LNCAP (cell line): ENCODE measurements at regions not wholly inside any gene's neighbourhood (a gene's known extent, or its start where the extent isn't known, plus 50 kb on each side); places are given as distances from the start of the nearest gene placed in this dataset.

ENCODE experiments used
- TF ChIP-seq, protein P1 (sequence below): fragments of 450-650 bp; IDR thresholded peaks from 2 replicates; pipeline ENCODE4 v1.5.1; 2017; ENCODE audit warnings: mild to moderate bottlenecking

DNA sequence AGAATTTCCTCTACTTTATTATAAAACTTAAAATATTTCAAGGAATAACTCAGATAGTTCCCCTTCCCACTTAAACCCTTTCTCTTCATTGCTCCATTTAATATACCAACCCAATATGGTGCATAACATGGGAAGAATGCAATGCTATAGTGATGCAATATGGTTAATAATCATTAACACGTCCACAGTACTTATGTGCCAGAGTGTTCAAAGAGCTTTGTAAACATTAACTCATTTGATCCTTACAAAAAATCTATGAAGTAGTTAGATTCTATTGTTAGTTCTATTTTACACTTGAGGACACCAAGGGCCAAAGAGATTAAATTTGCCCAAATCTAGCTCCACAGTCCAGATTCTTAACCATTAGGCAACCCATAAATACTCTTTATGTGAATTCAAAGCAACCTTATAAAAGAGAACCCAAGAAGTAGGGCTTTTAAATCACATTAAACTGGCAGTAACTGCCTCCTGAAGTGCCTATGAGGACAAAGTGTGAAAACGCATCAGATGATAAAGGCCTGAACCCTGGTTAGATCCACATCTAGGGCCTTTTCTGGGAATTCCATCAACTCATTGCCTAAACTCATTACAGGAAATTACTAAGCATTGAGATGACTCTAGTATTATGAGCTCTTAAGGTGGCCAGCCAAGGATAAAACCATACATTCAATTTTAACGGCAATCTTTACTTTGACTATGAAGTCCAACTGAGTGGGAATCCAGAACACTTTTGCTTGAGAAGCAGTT lies 94.3 kb downstream of the AREG start:
- TF ChIP-seq, protein P1, sequence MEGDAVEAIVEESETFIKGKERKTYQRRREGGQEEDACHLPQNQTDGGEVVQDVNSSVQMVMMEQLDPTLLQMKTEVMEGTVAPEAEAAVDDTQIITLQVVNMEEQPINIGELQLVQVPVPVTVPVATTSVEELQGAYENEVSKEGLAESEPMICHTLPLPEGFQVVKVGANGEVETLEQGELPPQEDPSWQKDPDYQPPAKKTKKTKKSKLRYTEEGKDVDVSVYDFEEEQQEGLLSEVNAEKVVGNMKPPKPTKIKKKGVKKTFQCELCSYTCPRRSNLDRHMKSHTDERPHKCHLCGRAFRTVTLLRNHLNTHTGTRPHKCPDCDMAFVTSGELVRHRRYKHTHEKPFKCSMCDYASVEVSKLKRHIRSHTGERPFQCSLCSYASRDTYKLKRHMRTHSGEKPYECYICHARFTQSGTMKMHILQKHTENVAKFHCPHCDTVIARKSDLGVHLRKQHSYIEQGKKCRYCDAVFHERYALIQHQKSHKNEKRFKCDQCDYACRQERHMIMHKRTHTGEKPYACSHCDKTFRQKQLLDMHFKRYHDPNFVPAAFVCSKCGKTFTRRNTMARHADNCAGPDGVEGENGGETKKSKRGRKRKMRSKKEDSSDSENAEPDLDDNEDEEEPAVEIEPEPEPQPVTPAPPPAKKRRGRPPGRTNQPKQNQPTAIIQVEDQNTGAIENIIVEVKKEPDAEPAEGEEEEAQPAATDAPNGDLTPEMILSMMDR: no peak

DNA sequence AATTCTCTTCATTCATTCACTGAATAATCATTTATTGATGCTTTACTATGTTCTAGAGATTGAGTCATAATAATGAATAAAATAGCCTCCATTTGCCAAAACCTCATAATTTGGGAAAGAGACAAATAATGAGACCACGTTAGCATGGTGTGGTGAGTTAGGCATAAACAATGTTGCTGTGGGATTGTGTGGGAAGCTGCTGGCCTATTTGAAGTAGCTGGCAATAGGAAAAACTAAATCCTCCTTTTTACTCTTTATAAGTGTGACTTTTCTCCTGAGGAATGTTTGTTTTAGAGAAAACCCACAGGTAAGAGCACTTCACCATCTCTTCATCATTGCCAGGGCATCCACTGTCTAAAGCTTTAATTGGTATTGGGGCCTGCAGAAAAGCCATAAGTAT lies 95.3 kb downstream of the AREG start:
- TF ChIP-seq, protein P1: no peak

DNA sequence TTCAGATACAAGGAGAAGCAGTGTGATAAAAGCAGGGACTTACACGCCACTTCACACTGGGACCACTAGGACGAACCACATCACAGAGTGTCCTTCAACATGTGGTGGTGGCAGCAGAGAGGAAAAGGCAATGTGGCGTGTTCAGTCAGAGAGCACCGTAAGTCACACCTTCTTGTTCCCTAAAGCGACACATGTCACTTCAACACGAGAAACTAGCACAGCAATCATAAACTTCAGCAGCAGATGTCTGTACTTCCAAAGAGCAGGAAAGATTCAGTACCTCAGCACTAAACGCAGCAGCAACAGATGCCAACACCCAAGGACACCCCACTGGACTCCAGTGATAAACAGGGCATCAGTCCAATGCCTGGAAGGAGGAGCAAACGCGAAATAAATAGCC lies 96.7 kb downstream of the AREG start:
- TF ChIP-seq, protein P1: no peak

DNA sequence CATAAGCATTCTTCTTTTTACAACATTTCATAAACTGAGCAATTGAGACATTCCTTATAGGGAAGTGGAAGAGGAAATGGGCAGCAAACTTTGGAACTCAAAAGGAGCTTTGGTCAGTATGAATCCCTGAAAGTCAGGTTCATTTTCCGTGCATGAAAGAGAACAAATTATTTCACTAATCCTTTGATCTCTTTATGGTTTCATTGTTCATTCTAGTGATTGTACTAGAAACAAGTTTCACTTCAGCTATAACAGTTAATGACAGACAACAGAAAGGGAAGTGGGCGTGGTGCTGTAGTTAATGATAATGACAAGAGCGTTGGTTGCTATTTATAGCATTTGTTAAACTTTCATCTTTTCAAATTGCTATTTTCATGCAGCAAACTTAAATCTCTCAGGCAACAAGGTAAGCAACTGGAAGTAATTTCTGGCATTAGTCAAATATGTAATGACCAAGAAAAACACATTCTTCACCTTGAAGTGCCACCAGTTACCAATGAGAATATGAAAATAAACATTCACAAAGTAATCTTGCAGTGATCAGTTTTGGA lies 98.4 kb downstream of the AREG start:
- TF ChIP-seq, protein P1: no peak

DNA sequence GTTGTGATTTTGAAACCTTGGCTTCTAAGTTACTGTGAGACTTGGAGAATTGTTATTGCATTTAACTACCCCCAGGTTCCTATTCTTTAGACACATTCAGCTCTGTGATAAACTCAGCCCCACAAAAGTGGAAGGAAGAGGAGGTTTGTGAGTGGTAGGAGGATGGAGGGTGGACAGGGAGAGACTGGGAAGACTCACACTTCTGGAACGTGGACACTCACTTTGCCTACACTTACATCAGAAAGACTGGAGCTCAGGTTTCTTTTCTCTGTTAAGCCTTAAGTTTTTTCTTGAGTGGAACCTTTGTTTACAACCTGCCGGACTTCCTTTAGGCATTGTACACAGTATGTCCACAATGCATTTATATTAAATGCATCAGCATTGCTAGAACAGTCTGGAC lies 99.0 kb downstream of the AREG start:
- TF ChIP-seq, protein P1: no peak

DNA sequence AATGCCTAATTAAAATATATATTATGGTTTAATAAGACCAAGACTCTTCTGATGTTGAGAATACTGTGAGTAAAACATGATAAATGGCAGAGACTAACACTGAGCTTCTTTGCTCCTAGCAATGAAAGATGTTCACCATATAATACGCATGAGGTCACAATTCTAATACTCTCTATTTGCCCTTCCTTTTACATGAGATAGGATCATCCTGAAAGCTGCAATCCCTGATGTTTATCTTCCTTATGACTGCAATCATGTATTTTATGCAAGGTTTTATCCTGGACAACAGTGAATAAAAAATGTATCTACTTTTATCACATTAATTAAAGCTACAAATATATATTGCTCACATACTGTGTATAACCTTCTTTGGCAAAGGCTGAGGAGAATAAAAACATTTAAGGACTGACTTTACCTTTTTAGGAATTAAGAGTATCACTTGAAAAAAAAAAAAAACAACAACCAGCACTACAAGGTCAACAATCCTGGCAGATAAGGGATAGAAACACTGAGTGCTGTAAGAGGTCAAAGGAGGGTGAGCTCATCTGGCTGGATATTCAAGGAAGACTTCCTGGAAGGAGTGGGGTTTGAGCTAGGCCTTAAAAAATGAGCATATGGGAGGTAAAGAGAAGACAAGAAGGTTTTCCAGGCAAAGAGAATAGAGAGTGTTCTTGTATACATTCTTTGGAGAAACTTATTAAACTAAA lies 99.9 kb downstream of the AREG start:
- TF ChIP-seq, protein P1: no peak

DNA sequence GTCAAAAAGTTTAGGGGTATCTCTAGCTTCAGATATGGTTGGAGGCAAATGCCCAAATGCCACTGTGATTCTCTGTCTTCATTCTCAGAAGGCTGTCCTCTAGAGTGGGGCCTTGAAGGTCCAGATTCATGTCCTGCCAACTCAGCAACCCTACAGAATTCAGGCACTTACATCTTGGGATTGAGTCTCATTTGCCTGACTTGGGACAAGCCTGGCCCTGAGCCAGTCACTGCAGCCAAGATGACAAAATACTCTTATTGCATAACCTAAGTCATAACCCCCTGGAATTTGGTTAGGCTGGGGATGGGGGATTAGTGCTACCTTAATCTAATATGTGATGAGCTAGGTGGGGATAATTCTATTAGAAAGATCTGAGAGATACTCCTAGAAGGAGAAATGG lies 100.5 kb downstream of the AREG start:
- TF ChIP-seq, protein P1: no peak
